WI38 (cell line): ENCODE measurements at regions not wholly inside any gene's neighbourhood (a gene's known extent, or its start where the extent isn't known, plus 50 kb on each side); places are given as distances from the start of the nearest gene placed in this dataset.

Experiments used
- H3K4me3 ChIP-seq: 2 replicates; pipeline ENCODE4 v1.5.1; 2011; ENCODE audit warnings: low read depth, mild to moderate bottlenecking, control low read depth, low read length
- TF ChIP-seq, protein P1 (sequence below): IDR thresholded peaks from 2 replicates; pipeline ENCODE4 v1.5.1; 2012; ENCODE audit warnings: low read depth, mild to moderate bottlenecking, control low read depth, low read length

DNA sequence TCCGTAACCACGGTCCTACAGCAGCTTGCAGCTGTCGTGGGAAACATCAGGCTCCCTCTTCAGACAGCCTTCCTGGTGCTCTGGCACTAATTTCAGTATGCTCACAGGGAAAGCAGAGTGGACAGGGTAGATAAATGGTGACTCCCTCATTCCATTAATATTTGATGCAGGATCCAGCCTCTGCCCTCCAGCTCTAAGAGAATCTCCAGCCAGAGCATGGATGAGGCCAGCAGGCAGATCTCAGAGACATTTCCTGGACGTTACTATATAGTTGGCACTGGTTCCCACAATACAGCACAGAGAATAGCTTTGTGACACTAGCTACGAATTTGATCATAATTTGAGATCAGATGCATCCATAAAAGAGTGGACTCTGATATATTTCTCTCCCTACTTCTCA, 341.4 kb downstream of the LIG4 start:
- H3K4me3 ChIP-seq = no peak overlapping the region
- TF ChIP-seq, protein P1, sequence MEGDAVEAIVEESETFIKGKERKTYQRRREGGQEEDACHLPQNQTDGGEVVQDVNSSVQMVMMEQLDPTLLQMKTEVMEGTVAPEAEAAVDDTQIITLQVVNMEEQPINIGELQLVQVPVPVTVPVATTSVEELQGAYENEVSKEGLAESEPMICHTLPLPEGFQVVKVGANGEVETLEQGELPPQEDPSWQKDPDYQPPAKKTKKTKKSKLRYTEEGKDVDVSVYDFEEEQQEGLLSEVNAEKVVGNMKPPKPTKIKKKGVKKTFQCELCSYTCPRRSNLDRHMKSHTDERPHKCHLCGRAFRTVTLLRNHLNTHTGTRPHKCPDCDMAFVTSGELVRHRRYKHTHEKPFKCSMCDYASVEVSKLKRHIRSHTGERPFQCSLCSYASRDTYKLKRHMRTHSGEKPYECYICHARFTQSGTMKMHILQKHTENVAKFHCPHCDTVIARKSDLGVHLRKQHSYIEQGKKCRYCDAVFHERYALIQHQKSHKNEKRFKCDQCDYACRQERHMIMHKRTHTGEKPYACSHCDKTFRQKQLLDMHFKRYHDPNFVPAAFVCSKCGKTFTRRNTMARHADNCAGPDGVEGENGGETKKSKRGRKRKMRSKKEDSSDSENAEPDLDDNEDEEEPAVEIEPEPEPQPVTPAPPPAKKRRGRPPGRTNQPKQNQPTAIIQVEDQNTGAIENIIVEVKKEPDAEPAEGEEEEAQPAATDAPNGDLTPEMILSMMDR = no peak

DNA sequence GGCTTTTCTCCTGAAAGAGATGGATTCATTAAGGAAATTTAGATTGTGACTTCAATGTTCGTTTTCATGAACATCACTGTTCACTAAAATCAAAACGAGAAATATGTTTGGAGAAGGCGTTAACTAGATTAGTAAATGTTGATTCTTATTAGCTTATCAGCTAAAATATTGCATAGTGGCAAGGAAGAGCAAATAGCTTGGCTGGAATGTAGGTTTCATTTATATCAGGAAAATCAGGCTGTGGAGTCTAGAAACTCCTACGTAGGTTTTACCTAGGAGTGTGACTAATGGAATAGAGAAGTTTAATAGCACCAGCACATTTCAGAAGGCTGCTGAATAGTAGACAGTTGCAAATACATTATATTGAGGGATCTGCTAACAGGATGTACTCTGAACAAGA, 344.9 kb downstream of the LIG4 start:
- TF ChIP-seq, protein P1 = no peak
- H3K4me3 ChIP-seq = peak overlapping the region; percentile 88

DNA sequence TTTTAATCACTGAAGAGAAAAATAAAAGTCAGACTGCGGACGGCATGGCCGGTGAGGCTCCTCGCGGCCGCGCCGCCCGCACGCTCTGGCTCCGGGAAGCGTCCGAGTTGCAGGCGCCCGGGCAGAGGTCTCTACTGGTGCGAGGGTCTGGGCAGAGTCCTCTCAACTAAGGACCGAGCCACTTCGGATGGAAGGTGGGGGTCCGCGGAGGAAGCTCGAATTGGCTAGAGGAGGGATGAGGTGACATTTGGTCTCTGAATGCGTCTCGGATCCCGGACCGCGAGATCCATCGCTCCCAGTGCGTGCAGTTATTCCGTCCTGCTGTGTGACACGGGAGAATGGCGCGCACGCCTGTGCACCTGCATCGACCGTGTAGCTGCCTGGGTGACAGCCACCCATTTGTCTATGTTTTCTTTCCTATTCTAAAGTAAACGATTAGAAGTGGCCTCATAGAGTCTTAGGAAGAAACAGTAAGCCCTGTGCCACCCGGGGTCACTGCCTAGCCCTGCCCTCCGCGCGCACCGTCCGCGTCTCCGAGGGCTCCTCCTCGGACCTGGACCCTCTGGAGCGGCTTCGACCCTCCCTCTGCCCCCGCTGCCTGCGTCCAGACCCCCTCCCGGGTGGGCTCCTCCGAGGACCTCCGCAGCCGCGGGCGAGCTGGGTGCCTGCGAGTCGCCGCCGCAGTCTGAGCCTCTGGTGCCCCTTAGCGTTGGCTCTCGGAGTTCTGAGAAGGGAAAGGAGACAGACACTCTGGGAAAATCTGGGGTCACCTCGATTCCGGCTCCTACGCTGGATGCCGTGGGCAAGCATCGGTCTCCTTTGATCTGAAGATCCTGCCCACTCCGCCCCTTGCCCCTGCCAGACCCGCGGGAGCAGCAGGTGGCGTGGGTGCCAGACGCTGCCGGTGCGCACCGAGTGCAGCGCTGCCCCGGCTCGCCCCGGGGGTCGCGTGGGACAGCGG, 347.4 kb downstream of the LIG4 start:
- TF ChIP-seq, protein P1 = peak; percentile 66
- H3K4me3 ChIP-seq = peak overlapping the region; percentile 88

DNA sequence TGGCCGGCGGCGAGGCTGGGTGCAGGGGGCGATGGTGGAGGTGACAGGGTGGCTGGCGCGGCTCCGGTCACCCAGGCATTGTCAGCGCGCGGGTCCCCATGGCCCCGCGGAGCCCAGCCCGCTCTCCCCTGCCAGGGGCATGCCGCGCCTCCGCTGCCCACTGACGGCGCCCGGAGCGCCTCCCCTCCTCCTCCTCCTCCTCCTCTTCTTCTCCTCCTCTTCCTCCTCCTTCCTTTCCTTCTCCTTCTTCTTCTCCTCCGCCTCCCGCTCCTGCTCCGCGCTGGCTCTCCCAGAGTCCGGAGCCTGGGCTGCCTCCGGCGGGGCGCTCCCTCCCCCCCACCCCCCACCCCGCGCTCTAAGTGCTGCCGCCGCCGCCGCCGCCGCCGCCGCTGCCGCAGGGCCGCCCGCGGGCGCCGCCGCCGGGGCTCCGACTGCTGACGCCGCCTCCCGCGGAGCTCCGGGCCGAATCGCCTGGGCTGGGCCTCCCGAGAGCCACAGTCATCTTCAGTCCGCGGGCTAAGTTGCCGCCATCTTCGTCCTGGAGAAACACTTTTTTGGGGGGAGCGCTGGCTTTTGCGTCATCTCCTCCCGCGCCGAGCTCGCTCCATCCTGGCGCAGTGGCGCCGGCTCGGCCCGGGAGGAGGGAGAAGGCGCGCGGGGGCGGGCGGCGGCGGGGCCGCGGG, 348.3 kb downstream of the LIG4 start:
- H3K4me3 ChIP-seq = peak overlapping the region; percentile 88
- TF ChIP-seq, protein P1 = no peak

DNA sequence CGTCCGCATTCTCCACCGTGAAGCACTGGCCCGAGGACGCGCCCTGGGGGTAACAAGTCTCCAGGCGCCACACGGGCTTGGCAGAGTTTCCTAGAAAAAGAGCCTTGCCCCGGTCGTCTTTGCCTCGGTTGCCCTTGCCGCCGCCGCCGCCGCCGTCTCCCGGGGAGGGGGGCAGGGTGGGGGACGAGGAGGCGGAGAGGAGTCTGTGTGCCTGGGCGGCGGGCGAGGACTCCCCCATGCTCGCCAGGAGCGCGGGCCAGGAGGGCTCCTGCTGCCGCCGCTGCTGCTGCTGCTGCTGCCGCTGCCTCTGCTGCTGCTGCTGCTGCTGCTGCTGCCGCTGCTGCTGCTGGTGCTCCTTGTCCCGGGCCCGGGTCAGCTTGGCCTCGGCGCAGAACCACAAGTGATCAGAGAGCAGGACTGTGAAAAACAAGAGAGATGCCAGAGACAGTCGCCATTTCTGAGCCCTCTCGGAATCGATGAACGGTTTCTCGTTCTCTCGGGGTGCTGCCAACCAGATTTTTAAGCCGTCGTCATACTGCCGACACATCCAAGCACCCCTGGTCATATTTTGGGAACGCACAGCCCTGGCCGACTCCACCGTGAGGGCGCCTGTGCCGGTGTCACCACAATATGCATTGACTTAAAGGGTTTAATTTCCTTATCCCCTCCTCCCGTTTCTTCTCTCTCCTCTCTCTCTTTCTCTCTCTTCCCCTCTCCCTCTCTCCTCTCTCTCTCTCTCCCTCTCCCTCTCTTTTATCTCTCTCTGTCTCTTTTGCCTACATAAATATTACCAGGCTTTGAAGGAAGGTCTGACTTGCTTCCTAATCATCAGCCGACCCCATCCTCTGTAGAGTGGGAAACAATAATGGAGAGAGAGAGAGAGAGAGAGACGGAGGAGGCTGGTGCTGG, 349.1 kb downstream of the LIG4 start:
- peak overlapping the region; percentile 88 for H3K4me3 ChIP-seq
- TF ChIP-seq, protein P1 = no peak

DNA sequence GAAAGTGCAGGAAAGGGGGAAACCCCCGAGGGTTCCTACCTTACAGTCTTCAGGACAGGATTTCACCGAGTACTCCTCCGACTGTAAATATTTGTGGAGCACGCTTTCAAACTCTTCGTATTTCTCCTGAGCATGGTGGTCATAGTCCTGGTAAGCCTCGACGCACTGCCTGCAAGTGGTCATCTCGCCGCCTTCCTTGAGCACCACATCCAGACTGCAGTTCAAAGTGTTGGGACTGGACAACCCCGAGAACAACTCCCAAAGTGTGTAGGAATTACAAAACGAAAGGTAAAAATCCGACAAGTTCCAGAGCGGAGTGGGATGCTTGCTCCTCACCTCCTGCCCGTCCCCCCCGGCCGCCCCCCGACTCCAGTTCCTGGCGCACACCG, 349.7 kb downstream of the LIG4 start:
- peak overlapping the region; percentile 88 for H3K4me3 ChIP-seq
- TF ChIP-seq, protein P1 = no peak
